ENCODE measurements at regions not wholly inside any gene's neighbourhood (a gene's known extent, or its start where the extent isn't known, plus 50 kb on each side); places are given as distances from the start of the nearest gene placed in this dataset.

- TF ChIP-seq, protein P1, sequence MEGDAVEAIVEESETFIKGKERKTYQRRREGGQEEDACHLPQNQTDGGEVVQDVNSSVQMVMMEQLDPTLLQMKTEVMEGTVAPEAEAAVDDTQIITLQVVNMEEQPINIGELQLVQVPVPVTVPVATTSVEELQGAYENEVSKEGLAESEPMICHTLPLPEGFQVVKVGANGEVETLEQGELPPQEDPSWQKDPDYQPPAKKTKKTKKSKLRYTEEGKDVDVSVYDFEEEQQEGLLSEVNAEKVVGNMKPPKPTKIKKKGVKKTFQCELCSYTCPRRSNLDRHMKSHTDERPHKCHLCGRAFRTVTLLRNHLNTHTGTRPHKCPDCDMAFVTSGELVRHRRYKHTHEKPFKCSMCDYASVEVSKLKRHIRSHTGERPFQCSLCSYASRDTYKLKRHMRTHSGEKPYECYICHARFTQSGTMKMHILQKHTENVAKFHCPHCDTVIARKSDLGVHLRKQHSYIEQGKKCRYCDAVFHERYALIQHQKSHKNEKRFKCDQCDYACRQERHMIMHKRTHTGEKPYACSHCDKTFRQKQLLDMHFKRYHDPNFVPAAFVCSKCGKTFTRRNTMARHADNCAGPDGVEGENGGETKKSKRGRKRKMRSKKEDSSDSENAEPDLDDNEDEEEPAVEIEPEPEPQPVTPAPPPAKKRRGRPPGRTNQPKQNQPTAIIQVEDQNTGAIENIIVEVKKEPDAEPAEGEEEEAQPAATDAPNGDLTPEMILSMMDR (IDR thresholded peaks at IDR 0.05; ENCODE audit: control extremely low read depth, extremely low read depth): no peak
- H3K36me3 ChIP-seq (ENCODE audit: control insufficient read depth in 4 of 4, insufficient read depth in 4 of 4, low read length in 4 of 4): no peaks in the 10 kb centered on the region
- H3K4me3 ChIP-seq: no peak overlapping the region
- ATAC-seq (ENCODE audit: insufficient read depth, low FRiP score) (no peak), DNase-seq (no peak)
- H3K27me3 ChIP-seq (ENCODE audit: control insufficient read depth in 3 of 3, insufficient read depth in 3 of 3, low read length in 2 of 3): peaks cover 0 to 3% (median 2%) of the 10 kb centered on the region in 3 donors
- H3K27ac ChIP-seq (ENCODE audit: low read depth in 1 of 2, low read length in 1 of 2): no peak overlapping the region
- peaks cover 0 to 1% (median 0%) of the 10 kb centered on the region in 4 donors for H3K9me3 ChIP-seq (ENCODE audit: control insufficient read depth in 4 of 4, insufficient read depth in 3 of 4, low read length in 3 of 4)
- 63 to 68% methylated on average over 18 of the region's 18 CpGs for WGBS, 2 donors
- H3K9ac ChIP-seq (ENCODE audit: insufficient read depth in 1 of 2, low read length in 2 of 2): no peak overlapping the region
- H3K4me1 ChIP-seq (ENCODE audit: control insufficient read depth in 5 of 5, insufficient read depth in 5 of 5, low read length in 5 of 5): peaks cover 0 to 10% (median 0%) of the 10 kb centered on the region in 5 donors
Measured at GRCh38 chr11:120057595-120058581, 80.0 kb downstream of the TRIM29 start.

DNA sequence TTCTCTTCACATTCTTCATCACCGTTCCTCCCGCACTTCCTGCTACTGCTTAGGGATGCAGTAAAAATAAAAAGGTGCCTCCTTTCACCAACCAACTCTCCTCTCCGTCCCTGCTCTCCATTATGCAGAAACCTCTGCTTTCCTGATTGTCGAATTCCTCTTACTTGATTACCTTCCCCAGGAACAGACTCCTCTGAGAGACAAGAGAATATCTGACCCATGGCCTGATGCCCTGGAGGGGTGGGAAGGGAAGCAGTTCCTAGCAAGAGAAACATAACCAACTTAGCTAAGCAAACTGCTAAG, 80.9 kb downstream of the TRIM29 start:
- ATAC-seq (ENCODE audit: insufficient read depth, low FRiP score): no peak
- no peaks in the 10 kb centered on the region for H3K36me3 ChIP-seq (ENCODE audit: control insufficient read depth in 4 of 4, insufficient read depth in 4 of 4, low read length in 4 of 4)
- H3K9me3 ChIP-seq (ENCODE audit: control insufficient read depth in 4 of 4, insufficient read depth in 3 of 4, low read length in 3 of 4): peaks cover 0 to 3% (median 0%) of the 10 kb centered on the region in 4 donors
- DNase-seq: no peak
- no peak overlapping the region for H3K9ac ChIP-seq (ENCODE audit: insufficient read depth in 1 of 2, low read length in 2 of 2)
- H3K27me3 ChIP-seq (ENCODE audit: control insufficient read depth in 3 of 3, insufficient read depth in 3 of 3, low read length in 2 of 3): peaks cover 0 to 3% (median 2%) of the 10 kb centered on the region in 3 donors
- H3K4me1 ChIP-seq (ENCODE audit: control insufficient read depth in 5 of 5, insufficient read depth in 5 of 5, low read length in 5 of 5): peaks cover 0 to 1% (median 0%) of the 10 kb centered on the region in 5 donors
- TF ChIP-seq, protein P1 (IDR thresholded peaks at IDR 0.05; ENCODE audit: control extremely low read depth, extremely low read depth): no peak
- 70 to 85% methylated on average over 4 of the region's 4 CpGs for WGBS, 2 donors
- no peak overlapping the region for H3K27ac ChIP-seq (ENCODE audit: low read depth in 1 of 2, low read length in 1 of 2)
- no peak overlapping the region for H3K4me3 ChIP-seq

DNA sequence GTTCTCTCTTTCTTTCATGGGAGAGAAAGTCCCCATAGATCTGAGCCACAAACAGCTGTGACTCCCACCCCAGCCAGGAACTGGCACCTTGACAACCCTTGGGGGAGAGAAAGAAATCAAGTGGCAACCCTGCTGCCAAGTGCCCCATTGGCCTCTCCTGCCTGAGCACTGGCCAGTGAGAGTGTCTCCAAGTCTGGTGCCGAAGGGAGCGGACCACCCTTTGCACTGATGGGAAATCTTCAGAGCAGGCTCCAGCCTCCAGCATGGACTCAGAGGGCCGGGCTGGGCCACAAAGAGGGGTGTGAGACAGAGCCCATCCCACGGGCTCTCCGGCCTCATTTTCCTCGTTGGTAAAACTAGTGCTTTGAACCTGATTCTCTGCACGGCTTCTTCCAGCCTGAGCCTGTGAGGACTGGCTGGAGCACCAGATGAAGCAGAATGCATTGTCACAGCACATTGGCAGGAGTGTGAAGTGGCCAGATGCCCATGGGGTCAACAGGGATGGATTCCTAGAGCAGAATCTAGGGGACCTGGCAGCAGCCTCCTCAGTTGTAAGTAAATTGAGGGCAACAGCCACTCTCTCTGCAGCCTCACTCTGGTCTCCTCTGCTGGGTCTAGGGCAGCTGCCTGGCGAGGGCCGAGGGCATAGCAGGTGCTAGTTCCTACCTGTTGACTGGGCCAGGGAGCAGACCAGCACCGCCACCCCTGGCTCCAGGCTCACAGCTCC, 81.4 kb downstream of the TRIM29 start:
- DNase-seq: no peak
- no peak overlapping the region for H3K9ac ChIP-seq (ENCODE audit: insufficient read depth in 1 of 2, low read length in 2 of 2)

More for the DNA sequence above, 81.4 kb downstream of the TRIM29 start:
- Histone ChIP-seq H3K4me3 (no peak overlapping the region), H3K4me1 (ENCODE audit: control insufficient read depth in 5 of 5, insufficient read depth in 5 of 5, low read length in 5 of 5) (no peaks in the 10 kb centered on the region), H3K9me3 (ENCODE audit: control insufficient read depth in 4 of 4, insufficient read depth in 3 of 4, low read length in 3 of 4) (peaks cover 0 to 3% (median 0%) of the 10 kb centered on the region in 4 donors), H3K27ac (ENCODE audit: low read depth in 1 of 2, low read length in 1 of 2) (no peak overlapping the region), H3K36me3 (ENCODE audit: control insufficient read depth in 4 of 4, insufficient read depth in 4 of 4, low read length in 4 of 4) (no peaks in the 10 kb centered on the region), H3K27me3 (ENCODE audit: control insufficient read depth in 3 of 3, insufficient read depth in 3 of 3, low read length in 2 of 3) (peaks cover 0 to 2% (median 0%) of the 10 kb centered on the region in 3 donors)
- TF ChIP-seq, protein P1 (IDR thresholded peaks at IDR 0.05; ENCODE audit: control extremely low read depth, extremely low read depth): no peak
- ATAC-seq (ENCODE audit: insufficient read depth, low FRiP score): no peak
- 87 to 88% methylated on average over 10 of the region's 10 CpGs for WGBS, 2 donors

Data from lung (tissue), 11 donors.